ENCODE measurements at regions not wholly inside any gene's neighbourhood (a gene's known extent, or its start where the extent isn't known, plus 50 kb on each side); places are given as distances from the start of the nearest gene placed in this dataset.

DNA sequence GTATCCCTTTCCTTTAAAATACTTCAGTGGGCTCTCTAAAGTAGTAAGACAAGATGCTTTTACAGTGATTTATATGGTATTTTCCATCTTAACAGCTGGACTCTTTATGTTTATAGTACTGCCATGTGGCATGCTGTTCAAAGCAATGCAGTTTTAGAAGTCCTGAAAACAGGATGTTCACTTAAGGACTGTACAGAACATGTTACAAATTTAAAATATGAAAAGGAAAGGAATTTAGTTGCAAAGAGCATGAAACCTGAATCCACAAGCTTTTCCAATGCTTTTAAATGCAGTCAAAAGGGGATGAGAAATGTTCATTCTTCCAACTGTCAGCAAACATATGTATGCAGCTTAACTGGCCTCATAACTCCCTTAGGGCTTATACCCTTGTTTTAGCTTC, 580.2 kb downstream of the EFNA5 start:
- no peak overlapping the region for H3K4me3 ChIP-seq (ENCODE audit: low read depth, low read length)

DNA sequence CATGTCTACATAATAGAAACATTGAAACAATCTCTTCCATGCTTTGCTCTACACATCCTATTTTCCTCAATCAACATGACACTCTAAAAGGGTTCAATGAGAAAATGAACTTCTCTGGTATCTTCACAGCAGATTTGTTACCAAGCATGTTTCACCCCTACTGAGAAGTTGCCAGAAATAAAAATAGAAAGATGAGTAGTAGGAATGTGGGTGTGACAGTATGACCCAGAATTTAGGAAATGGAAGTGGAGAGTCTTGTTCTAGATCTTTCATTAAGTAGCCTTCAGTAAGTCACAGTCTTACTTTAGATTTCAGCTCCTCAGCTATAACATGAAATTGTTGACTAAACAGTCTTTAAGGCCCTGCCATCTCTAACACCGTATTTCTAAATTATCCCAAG, 581.8 kb downstream of the EFNA5 start:
- no peak overlapping the region for H3K4me3 ChIP-seq (ENCODE audit: low read depth, low read length)

DNA sequence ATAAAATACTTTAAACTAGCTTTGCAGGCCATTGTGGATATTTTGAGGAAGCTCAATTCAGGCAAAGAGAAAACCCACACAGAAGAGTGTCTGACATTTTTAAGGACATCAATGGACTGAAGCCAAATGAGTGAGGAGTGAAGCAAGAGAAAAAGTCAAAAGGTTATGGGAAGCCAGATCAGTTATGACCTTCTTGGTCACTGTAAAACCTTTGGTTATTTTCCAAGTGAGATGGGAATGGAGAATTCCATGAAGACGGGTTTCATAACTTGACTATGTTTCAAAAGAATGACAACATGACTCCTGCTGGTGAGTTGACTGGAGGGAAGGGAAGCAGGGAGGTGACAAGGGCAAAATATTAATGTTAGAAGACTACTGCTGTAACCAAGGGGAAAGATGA, 585.2 kb downstream of the EFNA5 start:
- no peak overlapping the region for H3K4me3 ChIP-seq (ENCODE audit: low read depth, low read length)

DNA sequence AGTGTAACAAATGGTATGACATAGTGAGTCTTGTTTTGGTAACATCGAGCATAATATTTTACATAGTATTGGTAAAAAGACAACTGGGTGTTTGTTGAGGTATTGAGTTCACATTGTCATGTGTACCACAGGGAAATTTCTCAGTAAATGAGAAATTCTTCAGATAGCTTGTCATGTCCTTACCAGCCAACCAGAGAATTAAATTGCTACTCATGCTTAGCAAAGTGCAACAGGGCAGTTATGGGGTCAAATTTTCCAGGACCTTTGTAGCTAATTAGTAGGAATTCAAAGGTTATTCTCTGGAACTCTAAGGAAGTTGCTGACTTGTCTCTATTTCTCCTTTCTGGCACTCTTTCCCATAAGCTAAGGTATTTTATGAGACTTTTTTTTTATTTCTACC, 595.7 kb downstream of the EFNA5 start:
- H3K4me3 ChIP-seq (ENCODE audit: low read depth, low read length), result no peak overlapping the region

DNA sequence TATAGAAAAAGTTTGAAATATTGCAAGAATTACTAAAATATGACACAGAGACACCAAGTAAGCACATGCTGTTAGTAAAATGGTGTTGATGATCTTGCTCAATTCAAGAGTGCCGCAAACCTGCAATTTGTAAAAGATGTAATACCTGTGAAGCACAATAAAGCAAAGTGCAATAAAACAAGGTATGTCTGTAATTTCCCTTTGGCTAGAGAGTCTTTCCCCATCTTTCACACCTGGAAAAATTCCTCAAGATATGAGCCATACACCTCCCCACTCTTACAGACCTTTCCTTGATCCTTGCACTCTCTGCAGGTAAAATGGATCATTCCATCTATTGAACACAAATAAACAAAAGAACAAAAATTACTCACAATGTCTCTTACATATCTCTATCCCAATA, 597.8 kb downstream of the EFNA5 start:
- no peak overlapping the region for H3K4me3 ChIP-seq (ENCODE audit: low read depth, low read length)

DNA sequence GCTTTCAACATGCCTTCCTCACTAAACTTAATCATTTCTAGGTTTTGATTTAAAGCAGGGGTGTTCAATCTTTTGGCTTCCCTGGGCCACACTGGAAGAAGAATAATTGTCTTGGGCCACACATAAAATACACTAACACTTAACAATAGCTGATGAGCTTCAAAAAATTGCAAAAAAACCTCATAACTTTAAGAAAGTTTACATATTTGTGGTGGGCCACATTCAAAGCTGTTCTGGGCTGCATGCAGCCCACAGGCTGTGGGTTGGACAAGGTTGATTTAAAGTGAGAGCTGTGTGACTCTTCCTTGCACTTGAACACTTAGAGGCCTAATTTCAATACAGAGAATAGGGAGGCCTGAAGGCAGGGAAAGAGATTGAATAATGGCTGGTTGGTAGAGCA, 598.3 kb downstream of the EFNA5 start:
- no peak overlapping the region for H3K4me3 ChIP-seq (ENCODE audit: low read depth, low read length)

DNA sequence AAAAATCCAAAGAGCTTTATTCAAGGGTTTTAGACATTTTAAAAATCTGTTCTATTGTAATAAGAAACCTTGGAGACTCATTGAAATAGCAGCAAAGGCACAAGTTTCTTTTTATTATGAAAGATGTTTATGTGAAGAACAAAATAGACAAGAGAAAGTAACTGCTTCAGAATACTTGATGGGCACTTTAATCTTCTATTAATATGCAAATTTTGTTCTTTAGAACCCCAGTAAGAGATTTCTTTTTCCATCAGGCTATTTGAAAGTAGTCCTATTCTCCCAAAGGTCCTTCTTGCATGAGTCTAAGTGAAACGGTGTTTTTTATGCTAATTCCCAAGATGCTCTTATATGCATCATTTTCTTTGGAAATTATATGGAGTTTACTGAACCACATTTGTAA, 602.0 kb downstream of the EFNA5 start:
- no peak overlapping the region for H3K4me3 ChIP-seq (ENCODE audit: low read depth, low read length)

DNA sequence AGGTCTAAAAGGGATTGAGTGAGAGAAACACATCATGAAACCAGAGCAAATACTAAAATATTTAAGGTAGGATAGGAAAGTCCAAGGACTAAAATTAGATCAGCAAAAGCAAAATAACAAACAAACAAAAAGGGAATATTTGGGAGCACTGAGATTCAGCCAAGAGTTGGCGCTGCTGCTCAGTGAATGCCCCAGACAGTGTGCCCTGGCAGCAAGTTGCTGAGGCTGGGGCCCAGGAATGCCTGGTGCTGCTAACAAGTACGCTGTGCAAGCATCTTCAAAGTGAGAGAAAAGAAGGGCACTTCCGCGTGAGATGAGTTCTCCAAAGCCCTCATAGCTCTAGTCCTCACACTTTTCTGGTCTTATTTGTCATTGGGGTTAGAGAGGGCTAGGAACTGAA, 603.3 kb downstream of the EFNA5 start:
- H3K4me3 ChIP-seq (ENCODE audit: low read depth, low read length), result no peak overlapping the region

DNA sequence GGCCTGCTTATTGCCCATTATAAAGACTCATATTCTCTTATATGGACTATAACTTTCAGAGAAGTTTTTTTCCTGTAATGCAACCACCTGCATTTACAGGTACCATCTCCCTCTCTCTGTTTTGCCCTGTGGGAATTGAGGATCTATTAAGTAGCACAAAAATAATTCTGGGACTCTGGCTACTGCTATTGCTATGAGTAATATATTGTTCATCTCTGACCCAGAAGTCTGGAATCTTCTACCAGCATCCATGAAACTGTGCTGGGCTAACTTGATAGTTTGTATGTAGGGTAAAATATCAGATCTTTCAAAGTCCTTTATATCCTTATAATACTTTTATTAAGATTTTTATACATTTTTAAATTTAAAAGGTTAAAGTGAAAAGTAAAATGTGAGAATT, 607.2 kb downstream of the EFNA5 start:
- H3K4me3 ChIP-seq (ENCODE audit: low read depth, low read length), result no peak overlapping the region

DNA sequence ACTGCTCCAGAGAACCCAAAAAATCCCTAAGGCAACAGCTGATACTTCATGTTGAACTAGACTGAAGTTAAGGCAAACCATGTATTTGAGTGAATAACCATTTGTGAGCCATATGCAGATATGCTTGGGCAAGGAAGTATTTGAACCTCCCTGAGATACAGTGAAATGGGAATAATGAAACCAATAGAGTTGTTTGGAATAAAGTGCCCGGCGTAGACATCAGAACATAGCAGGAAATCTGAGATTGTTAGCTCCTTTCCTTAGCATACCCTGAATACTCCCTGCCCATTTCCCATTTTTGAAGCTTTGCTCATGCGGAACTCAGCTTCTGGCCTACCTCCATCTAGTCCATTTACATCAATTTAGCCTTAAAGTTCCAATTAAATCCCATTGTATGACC, 611.9 kb downstream of the EFNA5 start:
- no peak overlapping the region for H3K4me3 ChIP-seq (ENCODE audit: low read depth, low read length)

DNA sequence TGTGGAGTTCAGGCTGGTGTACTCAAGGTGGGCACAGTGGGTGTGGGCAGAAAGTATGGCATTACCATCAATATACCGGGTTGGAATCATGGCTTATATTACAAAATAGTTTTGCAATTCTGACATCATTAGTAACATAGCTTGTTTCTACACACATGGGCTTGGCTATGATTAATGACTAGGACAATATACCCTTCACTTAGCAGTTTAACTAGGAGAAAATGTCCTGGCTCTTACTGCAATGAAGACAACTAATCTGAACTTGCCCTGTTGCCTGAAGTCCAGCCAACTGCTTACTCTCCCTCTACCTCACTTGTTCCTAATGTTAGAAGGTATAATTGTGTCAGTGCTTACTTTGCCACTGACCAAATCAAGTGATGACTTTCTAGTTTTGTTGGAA, 612.5 kb downstream of the EFNA5 start:
- H3K4me3 ChIP-seq (ENCODE audit: low read depth, low read length), result no peak overlapping the region

DNA sequence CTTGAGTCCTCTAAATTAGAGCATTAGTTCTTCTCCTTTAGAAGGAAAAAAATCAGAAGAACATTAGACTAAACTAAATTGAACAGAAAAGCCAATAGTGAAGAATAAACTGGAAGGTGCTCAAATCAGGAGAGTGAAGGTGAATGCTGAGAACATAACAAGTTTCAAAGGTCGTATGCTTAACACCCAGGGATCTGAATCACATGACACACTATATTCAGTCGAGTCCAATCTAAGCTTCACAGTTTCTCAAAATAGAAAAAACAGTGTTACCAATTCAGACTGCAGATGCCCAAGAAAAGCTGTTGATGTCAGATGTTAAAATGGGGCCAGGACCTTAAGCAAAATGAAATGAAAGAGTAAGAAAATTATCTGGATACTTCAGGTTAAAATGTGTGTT, 614.5 kb downstream of the EFNA5 start:
- H3K4me3 ChIP-seq (ENCODE audit: low read depth, low read length), result no peak overlapping the region

DNA sequence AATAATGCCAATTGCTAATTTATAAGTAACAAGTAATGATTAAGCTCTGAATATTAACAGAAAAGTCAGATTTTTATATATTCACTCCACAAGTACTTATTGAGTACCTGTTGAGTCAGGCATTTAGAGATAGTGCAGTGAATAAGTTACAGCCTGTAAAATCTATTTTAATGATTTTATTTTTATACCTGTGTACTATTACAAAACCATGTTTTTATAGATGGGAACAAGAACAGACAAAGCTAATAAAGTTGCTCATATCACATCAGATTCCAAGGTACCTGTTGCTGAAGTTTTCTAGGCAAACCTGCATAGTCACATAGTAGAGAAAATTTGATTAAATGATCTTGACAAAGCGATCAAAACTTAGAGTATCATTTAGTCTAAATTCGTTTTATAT, 623.7 kb downstream of the EFNA5 start:
- no peak overlapping the region for H3K4me3 ChIP-seq (ENCODE audit: low read depth, low read length)

DNA sequence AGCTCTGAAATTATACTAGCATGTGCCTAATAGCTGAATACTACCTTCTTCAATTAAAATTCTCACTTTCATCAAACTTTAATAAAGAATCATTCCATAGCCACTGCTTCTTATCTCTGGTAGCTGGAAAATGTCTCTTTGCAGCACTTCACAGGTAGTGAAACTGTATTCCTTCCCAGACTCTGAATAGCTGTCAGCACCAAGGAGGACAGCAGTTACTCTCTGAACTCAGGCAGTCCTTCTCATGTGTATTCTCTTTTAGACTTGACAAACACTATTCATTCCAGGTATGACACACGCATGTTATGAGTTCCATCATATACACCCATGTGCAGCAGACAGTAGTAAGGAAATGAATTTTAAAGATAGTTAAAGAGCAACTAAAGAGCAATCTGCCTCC, 627.1 kb downstream of the EFNA5 start:
- H3K4me3 ChIP-seq (ENCODE audit: low read depth, low read length), result no peak overlapping the region

DNA sequence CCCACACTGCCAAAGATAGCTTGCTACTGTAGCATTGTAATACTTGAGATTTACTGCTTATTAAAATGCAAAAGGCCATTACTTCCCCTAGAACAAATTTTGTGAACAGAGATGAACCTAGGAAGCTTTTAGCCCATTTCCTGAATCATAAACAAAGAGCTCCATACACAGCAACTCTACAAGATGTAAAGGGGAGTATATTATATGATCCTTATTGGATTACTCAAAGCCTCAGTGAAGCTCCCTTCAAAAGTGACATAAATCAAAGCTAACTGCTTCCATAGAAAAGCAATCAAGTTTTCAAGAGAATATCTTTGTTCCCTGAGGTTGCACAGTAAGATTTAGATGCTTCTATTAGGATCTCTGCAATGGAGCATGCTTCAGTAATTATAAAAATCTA, 629.8 kb downstream of the EFNA5 start:
- no peak overlapping the region for H3K4me3 ChIP-seq (ENCODE audit: low read depth, low read length)

DNA sequence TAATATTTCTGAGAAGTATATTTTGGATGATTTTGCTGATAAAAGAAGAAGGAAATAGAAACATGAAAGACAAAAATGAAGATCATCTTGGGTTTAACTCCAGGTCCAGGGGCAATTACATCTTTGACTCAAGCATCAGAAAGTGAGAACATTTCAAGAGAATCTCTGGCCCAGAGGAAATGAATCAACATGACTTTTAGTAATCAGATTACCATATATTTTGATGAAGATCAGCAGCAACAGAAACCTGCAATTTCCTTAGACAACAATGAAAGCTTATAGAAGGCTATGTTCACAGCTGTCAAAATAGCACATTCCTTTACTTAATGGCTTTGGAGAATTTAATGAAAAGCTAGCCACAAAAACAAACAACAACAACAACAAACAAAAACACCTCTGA, 638.1 kb downstream of the EFNA5 start:
- H3K4me3 ChIP-seq (ENCODE audit: low read depth, low read length), result no peak overlapping the region

DNA sequence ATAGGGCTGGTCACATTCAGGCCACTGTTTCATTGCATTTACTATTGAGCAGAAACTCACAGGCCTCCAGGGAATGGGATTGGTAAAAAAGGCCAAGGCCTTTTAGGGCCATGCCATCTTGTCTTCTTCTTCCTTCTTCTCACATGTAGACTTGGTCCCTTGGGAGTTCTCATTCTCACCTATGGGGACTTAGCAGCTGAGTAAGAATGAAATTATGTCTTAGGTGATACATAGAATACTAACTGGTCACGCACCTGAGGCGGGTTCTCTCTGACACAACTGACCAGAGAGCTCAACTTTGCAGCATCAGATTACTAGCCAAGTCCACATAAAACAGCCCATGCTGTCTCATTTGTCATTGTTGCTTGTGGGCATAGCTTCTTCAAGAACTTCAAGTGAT, 641.8 kb downstream of the EFNA5 start:
- H3K4me3 ChIP-seq (ENCODE audit: low read depth, low read length), result no peak overlapping the region

DNA sequence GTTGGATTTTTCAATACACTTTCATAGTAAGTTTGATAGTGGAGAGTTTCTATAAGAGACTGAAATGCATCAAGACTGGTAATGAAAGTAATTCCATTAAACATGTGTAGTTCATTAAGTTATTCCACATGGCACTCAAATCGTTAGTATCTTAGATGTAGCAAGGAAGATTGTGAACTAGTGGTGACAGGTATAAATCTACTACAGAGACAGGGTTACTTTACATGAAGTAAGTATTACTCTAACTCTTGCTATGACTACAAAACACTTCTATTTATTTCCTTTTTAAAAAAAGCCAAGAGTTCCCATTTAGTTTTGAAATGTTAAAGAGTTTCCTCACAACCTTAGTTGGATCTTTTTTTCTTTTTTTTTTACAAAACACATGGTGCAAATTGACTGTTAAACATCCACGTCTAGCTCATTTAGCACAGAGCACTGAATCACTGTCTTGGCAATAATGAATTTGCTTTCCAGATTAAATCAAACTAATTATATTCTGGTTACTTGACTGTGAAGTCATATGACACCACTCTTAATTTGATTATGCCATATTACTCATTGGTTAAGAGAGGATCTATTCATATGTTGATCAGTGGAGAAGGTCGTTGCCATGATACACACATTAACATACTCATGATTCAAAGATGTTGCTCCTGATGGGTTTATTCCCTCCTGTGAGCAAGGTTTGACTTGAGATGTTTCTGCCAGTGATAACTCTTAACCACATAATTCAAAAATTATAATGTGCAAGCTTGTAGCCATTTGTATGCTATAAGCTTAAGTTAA, 644.8 kb downstream of the EFNA5 start:
- no peak overlapping the region for H3K4me3 ChIP-seq (ENCODE audit: low read depth, low read length)

DNA sequence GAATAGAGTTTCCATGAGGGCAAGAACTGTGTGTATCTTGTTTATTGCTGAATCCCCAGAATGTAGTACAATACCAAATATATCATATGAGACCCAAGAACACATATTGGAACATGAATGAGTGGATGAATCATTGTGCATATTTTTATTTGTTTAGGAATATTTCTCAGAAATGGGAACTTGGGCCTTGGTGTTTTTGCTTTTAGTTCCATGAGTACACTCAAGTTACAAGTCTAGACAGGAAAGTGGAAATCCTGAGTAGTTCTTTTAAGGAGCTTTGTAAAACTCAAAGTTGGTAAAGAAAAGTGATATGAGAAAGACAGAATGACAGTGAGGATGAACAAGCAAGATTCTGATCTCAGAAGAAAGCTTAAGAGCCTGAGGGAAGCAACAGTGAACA, 647.0 kb downstream of the EFNA5 start:
- H3K4me3 ChIP-seq (ENCODE audit: low read depth, low read length), result no peak overlapping the region

DNA sequence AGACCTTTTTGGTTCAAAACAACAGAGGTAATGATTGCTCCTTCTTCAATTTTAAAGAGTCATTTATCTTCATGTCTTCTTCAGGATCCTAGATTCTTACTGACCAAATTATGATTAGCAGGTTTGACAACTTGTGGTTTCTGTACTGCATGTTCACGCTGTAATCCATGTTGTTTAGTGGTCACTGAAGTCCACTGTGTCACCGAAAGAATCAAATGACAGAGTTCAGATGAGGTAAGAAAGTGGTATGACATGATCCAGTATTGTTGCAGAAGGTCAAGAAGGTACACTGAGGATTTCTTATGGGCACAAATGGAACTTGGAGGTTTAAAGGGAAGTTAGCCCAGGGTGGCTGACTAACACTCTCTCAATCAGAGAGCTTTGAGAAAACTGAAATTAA, 649.2 kb downstream of the EFNA5 start:
- H3K4me3 ChIP-seq (ENCODE audit: low read depth, low read length), result no peak overlapping the region

DNA sequence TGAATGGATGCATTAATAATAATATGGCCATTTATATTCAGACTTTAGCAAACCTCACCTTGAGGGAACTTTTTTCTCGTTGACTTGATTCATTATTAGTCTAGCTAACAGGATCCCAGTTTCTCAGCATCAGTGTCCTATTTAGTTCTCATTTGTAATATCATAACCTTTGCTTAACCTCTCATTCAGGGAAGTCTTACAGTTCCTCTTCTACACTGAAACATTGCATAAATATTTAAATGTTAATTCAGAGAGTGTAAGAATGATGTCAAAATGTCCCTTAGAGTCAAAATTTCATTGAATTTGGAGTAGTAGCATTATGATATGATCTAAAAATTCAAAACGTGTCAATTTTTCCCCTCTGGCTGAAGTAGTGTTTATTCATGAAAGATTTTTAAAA, 650.1 kb downstream of the EFNA5 start:
- H3K4me3 ChIP-seq (ENCODE audit: low read depth, low read length), result no peak overlapping the region

DNA sequence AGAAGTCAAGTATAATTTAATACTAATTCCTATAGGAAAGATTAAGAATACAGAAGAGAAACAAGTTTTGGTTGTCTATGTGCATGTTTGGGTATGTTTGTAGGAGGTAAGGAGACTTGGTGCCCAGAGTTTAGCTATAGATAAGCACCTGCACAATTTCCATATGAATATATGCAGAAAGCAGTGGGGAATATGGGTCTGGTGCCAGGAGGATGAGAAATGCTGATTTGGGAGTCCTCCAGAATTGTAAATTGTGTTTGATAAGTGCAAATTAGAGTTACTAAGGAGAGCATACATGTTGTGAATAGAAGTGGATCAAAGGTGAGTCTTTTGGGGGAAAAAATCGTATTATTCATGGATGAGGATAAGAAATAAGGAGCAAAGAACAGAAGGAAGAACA, 653.1 kb downstream of the EFNA5 start:
- H3K4me3 ChIP-seq (ENCODE audit: low read depth, low read length), result no peak overlapping the region

DNA sequence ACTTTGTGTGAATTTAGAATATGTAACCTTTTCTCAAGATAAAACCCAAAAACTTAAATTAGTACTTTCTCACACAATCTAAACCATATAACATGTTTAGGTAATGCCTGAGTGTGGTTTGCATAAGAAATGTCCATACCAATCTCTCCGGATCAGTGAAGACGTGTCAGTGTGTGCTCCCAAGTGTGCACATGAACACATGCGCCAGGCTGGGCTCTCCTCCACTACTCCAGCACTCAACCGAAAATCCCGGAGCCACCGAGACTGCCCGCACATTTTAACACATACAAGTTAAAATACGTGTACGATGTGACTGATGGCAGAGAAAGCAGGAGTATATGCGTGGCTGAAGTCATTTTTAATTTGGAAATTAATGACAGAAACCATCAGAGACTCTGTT, 658.4 kb downstream of the EFNA5 start:
- H3K4me3 ChIP-seq (ENCODE audit: low read depth, low read length), result no peak overlapping the region
